GM21423 (cell line): ENCODE measurements at regions not wholly inside any gene's neighbourhood (a gene's known extent, or its start where the extent isn't known, plus 50 kb on each side); places are given as distances from the start of the nearest gene placed in this dataset.

Source experiments
- ATAC-seq: cut with Tn5 transposase; IDR thresholded peaks from one replicate; pipeline ENCODE4 v1.9.1; 2021; ENCODE audit warnings: mild to moderate bottlenecking, moderate library complexity; ENCODE audit not compliant: unreplicated experiment

GRCh38 chr4:74674750-74675149 lies 119.6 kb downstream of the BTC start:
- no peak for ATAC-seq

DNA sequence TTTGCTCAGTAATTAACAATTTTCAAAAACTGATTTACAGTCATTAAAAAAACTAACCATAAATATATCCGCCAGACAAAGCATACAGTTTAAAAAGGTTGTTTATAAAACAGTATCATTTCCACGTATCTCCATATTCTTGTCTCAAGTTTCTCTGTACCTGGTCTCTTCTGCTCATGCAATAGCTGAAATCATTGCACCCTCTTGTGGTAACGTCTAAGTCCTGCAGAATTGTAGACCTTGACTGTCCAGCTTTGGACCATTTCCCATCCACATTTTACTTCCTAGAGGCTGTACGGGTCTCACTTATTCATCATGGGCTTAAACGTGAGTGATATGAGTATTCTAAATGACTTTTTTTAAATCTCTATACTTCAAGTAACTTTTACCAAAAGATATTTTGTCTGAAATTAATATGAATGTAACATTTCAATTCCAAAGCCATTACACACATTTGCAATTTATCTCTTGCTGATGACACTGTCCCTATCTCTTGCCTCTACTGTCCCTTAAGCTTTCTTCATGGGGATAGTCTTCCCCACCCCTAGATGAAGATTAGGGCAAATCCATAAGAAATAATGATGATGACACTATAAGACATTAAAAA lies 118.5 kb downstream of the BTC start:
- ATAC-seq: peak; percentile 81

GRCh38 chr4:74682567-74683359 lies 111.6 kb downstream of the BTC start:
- ATAC-seq: no peak

DNA sequence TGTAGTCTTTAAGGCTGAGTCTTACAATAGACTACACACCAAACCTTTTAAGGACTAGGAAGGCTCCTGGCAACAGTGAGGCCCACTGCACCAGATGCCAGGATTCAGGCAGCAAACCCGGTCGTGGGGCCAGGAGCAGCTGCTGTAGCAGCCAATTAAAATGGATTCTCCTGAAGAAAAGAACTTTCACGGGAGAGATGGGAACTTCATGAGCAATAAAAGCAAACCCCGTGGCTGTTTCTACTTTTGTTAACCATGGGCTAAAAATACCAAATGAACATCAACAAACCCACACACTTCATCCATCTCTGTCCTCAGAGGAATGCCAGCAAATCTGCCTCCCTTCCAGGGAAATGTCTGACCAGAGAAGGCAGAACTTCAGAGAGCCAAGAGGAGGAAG lies 101.4 kb downstream of the BTC start:
- ATAC-seq: no peak
